HL-60/S4 (cell line): ENCODE measurements at regions not wholly inside any gene's neighbourhood (a gene's known extent, or its start where the extent isn't known, plus 50 kb on each side); places are given as distances from the start of the nearest gene placed in this dataset.

ENCODE experiments used
- in situ Hi-C: fragments of 300-500 bp; cut with MboI; formaldehyde crosslinking; loops from 2 replicates; pipeline ENCODE4 v1.14.3; 2022; ENCODE audit warnings: low sequenced_read_pairs

DNA sequence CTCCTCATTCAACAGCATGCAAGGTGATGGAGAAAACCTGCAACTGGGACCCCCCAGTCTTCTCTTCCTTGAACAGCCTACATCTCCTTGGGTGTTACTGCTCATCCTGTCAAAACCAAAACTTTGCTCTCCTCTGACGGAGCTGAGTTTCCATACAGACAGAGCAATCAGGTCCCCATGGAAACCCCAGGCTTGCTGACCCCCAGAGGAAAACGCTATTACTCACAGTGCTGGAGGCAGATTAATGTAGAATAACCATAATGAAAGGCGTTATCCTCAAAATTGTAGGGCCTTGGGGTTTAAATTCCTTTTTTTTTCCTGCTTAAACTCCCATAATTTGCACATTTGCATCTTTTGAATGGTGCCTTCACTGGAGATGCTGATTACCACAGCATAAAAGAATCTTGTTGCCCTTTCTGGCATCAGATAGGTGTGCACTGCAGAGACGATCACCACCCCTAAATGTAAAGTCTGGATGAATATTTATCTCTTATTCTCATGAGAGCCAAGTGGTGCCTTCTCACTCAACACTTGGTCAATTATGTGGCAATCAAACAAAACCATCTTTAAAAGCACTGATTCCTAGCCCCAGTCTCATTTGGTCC is 126.3 kb downstream of the MSX2 start:
- in situ Hi-C loops: no loop called here

DNA sequence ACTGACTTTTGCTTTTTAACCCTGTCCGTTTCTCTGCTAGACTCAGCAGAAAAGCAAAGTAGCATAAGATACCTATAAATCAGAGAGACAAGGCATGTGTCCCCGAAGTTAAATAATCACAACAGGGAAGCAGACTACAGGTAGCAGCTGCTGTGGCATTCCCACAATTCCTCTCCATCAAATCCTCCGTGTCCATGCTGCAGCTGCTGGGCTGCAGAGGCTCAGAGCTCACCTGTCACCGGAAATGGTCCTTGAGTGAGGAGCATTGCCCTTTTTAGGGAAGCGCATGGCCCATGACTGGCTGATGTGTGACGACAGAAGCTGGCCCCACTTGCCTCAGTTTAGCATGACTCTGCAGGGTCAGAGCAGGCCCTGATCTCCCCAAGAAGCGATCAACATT is 125.0 kb downstream of the MSX2 start:
- in situ Hi-C loops: no loop called here

DNA sequence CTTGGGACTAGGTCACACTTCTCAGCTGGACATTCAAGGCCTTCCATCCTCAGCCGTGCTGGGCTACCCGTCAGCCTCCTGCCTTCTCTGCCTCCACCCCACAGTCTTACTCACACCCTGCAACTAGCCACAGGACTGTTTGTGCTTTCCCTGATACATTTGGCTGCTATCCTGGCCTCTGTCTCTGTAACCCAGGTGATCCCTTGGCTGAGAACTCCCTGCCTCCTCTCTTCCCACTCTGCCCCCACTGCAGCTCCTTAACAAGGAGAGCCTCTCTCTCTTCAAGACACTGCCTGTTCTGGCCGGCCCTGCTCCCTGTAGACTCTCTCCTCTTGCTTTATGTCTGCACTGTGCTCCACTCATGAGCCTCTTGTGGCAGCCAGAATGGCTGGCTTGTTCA is 120.6 kb downstream of the MSX2 start:
- in situ Hi-C loops: no loop called here

DNA sequence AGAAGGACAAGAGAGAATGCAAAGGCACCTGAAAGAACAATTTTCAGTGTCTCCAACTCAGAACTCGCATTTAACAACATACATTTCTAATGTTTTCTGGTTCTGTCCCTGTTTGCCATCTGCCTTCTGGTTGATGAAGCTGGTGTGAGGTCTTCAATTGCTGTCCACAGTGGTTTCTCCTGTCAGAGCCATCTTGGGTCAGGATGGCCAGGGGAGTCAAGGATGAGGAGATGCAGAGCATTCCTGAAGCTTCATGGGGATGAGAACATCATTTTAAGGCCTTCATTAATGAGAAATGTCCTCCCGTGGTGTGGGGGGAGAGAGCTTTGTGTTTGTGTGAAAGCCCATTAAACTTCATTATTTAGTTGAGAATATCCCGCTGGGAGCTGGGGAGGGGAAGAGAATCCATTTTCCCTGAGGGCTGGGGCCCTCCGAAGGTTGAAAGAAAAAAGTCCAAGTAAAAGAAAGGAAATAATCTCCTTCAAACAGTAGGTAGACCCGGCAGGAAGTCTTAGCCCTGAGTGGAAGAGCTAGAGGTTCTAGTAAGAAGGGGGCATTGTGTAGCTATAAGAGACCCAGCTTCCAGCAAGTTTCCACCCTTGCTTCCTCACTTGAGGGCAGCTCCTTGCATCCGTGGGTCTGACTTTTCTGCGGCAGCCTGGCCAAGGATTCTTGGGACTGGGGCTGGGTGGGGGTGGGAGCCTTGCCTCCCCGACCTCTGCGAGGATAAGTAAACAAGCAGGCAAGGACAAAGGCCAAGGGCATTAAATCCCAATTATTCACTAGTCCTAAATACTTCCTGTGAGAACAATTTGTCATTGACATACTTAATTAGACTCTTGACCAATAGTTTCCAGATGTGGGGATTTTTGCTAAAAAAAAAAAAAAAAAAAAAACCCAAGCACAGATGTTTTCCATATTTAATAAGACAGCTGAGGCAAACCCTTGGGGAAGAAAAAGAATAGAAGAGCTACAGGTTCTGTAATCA is 119.2 kb downstream of the MSX2 start:
- in situ Hi-C loops: no loop called here

DNA sequence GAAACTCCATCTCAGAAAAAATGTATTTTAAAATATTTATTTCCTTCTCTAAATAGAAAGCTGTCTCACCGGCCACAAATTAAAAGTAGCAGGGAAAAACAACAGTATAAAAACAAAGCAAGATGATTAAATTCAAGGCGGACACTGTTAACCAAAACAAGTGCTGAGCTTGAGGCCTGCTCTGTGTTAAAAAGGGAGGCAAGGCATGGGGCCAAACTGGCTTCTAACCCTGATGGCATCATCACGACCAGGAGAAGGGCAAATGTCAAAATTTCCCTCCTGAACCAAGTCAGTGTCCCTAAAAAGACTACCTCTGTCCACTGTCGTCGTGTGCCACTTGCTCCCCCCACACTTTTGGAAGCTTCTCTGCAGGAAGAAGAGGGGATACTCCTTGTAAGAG is 116.1 kb downstream of the MSX2 start:
- in situ Hi-C loops: no loop called here

DNA sequence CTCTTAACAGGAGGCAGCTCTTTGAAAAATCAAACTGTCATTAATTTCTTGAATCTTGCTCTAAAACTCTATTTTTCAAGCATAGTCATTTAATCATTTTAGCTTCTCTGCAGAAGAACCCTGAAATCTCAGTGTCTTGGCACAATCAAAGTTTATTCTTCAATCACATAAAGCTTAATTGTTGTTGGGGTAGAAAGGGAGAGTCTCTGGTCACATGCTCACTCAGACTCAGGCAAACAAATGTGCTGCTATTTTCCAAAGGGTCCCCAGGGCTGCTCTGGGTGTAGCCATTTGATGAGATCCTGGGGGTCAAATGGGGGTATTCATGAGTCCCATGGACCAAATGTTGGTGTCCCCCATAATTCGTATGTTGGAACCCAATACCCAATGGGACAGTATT is 114.8 kb downstream of the MSX2 start:
- in situ Hi-C loops: no loop called here

DNA sequence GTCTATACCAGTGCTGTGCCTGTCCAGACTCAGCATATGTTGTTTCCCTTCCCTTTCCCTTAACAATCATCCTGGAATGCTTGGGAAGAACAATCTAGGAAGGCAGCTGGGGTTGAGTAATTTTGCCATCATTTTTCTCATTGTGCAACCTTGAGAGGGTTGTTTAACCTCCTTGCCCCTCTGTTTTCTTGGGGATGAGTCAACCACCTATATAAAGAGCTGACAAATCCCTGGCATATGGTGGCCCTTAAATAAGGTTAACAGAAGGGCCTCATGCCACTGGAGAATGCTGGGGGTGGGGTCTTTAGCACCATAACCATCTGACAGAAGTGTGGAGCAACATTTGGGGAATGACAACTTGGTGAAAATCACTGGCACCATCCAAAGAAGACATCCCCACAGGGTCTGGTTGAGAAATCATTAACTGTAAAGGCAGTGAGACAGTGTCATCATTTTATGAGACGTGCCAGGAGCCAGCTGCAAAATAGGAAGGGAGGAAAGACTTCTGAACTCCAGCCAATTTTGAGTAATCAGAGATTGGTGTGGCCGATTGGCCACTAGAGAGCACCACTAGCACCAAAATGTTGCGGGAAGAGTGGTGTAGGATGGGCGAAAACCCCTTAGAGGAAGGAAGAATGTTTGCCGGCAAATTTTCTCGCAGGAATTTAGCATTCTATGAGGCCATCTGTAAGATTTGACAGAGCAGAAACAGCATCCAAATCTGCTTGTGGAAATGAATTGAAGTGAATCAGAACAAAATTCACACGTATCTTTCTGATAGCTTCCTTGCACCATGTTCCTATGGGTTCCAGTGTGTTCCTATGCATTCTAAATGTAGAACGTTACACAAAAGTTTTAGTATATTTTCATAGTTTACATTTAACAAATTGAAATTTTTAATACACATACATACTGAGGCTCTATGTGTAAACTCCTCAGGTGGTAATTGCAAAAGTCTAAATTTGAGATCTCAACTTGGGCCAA is 113.8 kb downstream of the MSX2 start:
- in situ Hi-C loops: no loop called here

DNA sequence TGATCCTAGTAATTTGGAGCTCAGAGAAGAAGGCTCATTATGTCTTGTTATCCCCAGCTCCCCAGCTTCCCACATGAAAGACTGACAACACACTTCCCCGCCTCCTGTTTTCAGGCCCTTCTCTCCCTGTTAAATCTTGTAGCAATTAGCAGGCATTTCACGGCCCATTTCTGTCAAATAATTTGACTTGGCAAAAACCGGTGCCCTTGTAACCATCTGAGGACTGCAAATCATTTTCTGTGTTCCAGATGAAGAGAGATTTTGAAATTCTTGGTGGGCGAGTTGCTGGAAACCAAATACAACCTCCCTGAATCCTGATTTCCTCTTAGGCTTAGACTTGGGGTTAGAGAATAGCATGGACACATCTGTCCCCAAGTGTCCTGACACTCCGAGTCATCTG is 109.7 kb downstream of the MSX2 start:
- in situ Hi-C loops: no loop called here

DNA sequence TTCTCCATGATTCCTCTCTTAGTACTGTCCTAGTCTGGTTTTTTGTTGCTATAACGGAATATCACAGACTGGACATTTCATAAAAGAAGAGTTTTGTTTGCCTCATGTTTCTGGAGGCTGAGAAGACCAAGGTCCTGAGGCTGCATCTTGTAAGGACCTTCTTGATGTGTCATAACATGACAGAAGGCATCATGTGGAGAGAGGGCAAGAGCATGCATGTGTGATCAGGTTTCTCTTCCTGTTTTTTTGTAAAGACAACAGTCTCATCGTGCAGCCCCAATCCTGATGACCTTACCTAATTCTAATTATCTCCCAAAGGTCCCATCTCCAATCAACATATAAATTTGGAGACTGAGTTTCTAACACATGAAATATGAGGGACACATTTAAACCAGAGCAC is 108.4 kb downstream of the MSX2 start:
- in situ Hi-C loops: no loop called here

DNA sequence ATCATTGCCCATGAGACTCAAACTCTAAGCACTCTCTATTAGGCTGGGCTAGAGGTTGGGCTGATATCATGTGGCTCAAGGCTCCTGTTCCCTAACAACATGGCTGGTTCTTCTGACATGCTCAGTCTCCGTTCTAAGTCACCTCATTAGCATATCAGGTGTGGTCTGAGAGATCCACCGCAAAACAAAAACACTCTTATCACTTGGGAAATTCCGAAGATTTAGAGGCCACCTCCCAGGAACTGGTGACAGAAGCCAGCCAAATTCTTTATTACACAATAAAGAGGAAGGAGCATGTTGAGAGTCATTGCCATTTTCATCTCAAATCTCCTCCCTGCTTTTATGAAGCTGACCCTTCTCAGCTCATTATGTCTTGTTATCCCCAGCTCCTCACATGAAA is 107.6 kb downstream of the MSX2 start:
- in situ Hi-C loops: no loop called here

DNA sequence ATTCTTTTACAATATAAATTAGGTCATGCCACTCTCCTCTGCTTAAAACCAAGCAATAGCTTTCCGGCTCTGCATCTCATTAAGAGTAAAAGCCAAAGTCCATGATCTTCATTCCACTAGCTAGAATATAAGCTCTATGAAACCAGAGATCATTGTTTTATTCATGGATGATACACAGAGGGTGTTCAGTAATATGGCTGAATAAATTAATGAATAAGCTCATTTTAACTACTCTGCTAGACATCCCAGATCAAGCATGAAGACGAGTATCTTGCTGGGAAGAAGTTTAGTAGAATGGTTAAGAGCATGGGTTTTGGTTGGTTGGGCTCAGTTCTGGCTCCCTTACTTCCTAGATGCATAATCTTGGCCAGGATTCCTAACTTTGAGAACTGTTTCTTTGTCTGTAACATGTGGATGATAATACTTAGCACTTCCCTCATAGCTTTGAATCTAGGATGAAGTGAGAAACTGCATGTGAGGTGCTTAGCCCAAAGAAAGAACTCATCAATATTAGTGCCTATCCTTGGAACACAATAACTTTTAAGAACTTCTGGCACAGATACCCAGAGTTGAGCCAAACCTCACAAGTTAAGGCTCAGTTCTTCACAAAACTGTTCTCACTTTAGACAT is 106.8 kb downstream of the MSX2 start:
- in situ Hi-C loops: no loop called here

DNA sequence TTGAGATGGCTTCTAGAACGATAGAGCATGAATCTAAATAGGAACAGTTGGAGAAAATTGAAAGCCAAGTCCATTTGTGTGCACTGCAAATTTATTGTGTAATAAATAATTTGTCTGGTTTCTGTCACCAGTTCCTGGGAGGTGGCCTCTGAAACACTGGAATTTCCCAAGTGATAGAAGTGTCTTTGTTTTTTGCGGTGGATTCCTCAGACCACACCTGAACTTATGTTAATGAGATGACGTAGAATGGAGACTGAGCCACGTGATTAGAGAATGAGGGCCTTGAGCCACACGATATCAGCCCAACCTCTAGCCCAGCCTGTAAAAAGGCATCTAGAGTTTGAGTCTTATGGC is 105.1 kb downstream of the MSX2 start:
- in situ Hi-C loops: no loop called here

DNA sequence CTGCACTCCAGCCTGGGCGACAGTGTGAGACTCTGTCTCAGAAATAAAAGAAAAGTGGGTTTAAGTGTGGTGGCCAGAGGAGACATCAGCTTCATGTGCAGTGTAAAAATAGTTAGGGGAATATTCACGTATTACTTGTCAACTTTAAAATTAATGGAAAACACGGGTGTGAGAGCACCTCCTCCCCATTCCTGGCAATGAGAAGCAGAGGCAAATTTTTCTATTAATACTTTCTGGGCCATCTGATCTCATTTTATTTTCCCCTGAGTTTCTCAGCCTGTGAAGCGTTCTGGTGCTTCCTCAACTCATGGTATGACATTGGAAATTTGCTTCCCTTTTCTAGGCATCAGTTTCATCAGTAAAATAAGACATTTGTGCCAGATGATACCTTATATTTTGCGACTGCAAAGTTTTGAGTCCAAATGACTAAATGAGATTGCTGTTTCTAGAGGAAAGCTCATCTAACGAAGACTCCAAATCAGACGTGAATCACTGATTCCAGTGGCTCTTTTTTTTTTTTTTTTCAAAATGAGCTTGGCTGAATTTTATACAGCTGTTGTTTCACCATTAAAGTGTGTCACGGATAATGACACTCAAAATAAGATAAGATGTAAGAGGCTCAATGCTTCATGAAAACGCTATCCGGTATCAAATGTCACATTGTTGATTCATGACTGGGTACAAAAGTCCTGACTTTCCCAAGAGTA is 104.6 kb downstream of the MSX2 start:
- in situ Hi-C loops: no loop called here

DNA sequence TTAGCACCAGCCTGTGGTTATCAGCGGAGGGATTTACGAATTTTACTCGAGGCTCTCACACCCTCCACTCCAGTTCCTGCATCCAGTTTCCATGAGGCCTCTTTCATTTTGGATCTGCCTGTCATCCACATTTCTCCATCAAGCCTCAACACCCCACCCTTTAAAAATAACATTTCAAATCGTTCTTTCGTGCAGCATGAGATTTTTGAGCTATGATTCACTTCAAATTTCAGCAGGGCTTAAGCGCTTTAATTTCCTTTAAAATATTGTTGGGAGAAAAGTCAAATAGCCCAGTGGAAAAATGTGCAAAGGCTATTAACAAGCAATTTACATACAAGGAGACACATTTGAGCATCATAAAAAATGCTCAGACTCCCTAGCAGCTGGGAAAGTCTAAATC is 103.2 kb downstream of the MSX2 start:
- in situ Hi-C loops: no loop called here

DNA sequence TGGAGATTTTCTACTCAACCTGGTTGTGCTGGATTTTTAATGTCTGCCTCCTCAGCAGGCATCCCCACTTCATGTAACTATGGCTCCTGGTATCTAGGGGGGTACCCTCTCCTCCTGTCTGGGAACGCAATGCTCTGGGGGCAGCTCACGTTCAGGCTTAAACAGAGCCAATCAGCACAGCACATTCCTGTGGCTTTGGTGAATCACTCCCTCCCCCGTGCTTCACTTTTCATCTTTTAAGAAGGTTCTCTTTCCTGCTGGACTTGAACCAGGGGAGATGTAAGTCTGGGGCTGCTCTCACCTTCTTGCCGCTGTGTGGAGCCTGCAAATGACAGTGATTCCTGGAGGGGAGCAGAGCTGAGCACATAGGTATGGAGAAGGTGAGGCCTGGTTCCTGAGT is 101.2 kb downstream of the MSX2 start:
- in situ Hi-C loops: no loop called here

DNA sequence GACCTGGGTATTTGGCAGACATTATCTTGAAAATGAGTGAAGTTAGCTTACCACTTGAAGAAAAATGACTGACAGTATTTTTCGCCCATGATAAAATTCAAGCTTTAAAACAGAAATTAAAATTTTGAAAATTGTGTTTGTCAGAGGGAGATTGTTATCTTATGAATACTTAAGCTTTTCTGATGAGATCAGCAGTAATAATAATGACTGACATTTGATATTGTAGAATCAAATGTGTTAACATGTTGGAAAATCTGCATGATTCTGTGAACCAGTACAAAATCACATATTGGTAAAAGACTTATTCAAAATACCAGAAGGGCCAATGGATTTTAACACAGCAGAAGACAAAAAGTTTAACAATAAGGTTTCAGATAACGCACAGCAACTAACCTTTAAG is 94.0 kb downstream of the MSX2 start:
- in situ Hi-C loops: no loop called here

DNA sequence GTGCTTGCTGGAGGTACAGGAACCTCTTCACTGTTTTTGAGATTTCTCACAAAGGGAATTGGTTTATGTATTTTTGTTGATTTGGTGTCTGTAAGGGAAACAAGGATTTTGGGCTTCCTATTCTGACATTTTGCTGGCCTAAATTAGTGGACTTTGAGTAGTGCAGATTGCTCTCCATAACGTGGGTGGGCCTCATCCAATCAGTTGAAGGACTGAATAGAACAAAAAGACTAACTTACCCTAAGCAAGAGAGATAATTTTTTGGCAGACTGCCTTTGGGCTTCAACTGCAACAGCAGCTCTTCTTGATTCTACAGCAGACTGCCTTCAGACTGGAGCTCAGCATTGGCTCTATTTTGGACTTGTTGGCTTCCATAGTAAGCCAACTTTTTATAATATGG is 93.2 kb downstream of the MSX2 start:
- in situ Hi-C loops: no loop called here

DNA sequence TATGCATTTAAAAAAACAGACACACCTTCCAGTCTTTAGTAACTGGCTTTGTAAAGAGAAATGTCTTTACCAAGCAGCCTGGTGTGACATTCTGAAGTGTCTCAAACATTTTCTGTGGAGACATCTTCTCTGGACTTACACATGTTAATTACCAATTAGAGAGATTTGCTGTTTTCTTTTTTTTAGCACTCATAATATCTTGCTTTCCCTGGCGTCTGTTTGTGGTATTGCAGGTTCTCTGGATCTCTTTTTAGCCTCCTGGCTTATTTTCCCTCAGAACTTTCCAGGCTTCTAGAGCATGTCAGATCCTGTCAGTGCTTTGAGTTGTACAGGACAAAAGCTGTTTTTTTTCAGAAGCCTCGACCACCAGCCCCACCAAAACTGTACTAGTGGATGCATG is 92.5 kb downstream of the MSX2 start:
- in situ Hi-C loops: no loop called here

DNA sequence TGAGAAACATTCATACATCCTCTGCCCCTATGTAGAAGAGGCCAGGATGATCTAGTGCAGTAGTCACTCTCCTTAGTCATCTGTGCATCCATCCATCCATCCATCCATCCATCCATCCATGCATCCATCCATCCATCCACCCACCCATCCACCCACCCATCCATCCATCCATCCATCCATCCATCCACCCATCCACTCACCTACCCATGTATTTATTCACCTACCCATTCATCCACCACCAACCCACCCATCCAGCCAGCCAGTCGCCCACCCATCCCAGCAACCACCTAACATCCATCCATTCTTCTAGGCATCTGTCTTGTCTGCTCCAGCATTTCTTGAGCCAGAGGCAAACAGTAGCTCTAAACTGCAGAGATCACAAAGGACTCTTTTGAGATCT is 87.1 kb downstream of the MSX2 start:
- in situ Hi-C loops: no loop called here

DNA sequence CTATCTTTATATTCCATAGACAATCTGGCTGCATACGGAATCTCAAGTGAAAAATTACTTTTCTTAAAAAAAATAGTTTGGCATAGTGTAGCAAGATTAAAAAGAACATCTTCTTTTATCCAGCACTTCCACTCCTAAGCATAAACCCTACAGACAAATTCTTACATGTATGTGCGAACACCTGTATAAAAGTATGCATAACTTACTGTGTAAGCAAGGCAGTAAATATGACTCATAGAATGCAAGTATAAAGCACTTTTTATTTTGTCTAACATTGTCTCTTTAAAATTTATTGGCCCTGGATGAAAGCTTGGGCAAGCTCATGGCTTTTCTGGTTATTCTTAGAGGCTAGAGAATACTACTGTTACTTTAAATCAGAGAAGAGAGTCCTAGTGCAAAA is 86.4 kb downstream of the MSX2 start:
- in situ Hi-C loops: no loop called here
